Subcutaneous abdominal adipose tissue (tissue), 5 donors: ENCODE measurements at regions not wholly inside any gene's neighbourhood (a gene's known extent, or its start where the extent isn't known, plus 50 kb on each side); places are given as distances from the start of the nearest gene placed in this dataset.
A peak's percentile ranks its signal among the peaks of the same experiment; 100 is the strongest.
"Not testable (repeated sequence)": the region's sequence is repeated elsewhere in the genome, so short reads cannot be mapped to it uniquely, and the experiment has no call there.

Experiments used
- H3K27ac ChIP-seq: one replicate; pipeline ENCODE4 v1.7.0; 2013; ENCODE audit warnings: low read depth, mild to moderate bottlenecking, inconsistent platforms, low read length, moderate library complexity
- H3K27me3 ChIP-seq, 5 donors: one replicate each; pipeline ENCODE4 v1.7.0; 2013; ENCODE audit warnings: low read length in 5 of 5, inconsistent platforms in 1 of 5; ENCODE audit not compliant: control insufficient read depth in 5 of 5, insufficient read depth in 4 of 5
- H3K36me3 ChIP-seq, 5 donors: one replicate each; pipeline ENCODE4 v1.7.0; 2013; ENCODE audit warnings: low read length in 5 of 5; ENCODE audit not compliant: control insufficient read depth in 5 of 5, insufficient read depth in 5 of 5
- H3K4me1 ChIP-seq, 5 donors: one replicate each; pipeline ENCODE4 v1.7.0; 2013; ENCODE audit warnings: low read length in 5 of 5, mild to moderate bottlenecking in 3 of 5, moderate library complexity in 1 of 5; ENCODE audit not compliant: control insufficient read depth in 5 of 5, insufficient read depth in 5 of 5
- H3K4me3 ChIP-seq, 5 donors: one replicate each; pipeline ENCODE4 v1.7.0; 2013; ENCODE audit warnings: low read length in 5 of 5, low read depth in 1 of 5
- H3K9ac ChIP-seq, 5 donors: one replicate each; pipeline ENCODE4 v1.7.0; 2013; ENCODE audit warnings: low read length in 5 of 5, mild to moderate bottlenecking in 4 of 5, moderate library complexity in 3 of 5
- H3K9me3 ChIP-seq, 5 donors: one replicate each; pipeline ENCODE4 v1.7.0; 2013; ENCODE audit warnings: low read length in 5 of 5; ENCODE audit not compliant: control insufficient read depth in 5 of 5
- donor health status: healthy.
- donor health status: healthy.
- donor health status: healthy.
- donor health status: healthy.
- donor health status: healthy.

- Histone ChIP-seq H3K27me3 (peaks cover 0 to 20% (median 9%) of the 10 kb centered on the region in 5 donors), H3K9me3 (peaks cover 0 to 10% (median 2%) of the 10 kb centered on the region in 5 donors)
Observed at GRCh38 chrX:115906276-115906675, 264.3 kb upstream of the AGTR2 start.

GRCh38 chrX:115906881-115907280, 263.7 kb upstream of the AGTR2 start:
- no peak overlapping the region for H3K9ac ChIP-seq
- peaks cover 0 to 2% (median 0%) of the 10 kb centered on the region in 5 donors for H3K4me1 ChIP-seq
- peaks cover under 1 to 22% (median 13%) of the 10 kb centered on the region in 5 donors for H3K27me3 ChIP-seq
- H3K4me3 ChIP-seq = no peak overlapping the region
- H3K27ac ChIP-seq = no peak overlapping the region
- no peaks in the 10 kb centered on the region for H3K36me3 ChIP-seq
- peaks cover 0 to 10% (median 2%) of the 10 kb centered on the region in 5 donors for H3K9me3 ChIP-seq

More at GRCh38 chrX:115906276-115906675, 264.3 kb upstream of the AGTR2 start:
- no peaks in the 10 kb centered on the region for H3K36me3 ChIP-seq
- no peak overlapping the region for H3K27ac ChIP-seq
- H3K9ac ChIP-seq = no peak overlapping the region
- peaks cover 0 to 2% (median 0%) of the 10 kb centered on the region in 5 donors for H3K4me1 ChIP-seq
- no peak overlapping the region for H3K4me3 ChIP-seq

- peaks cover 0 to 2% (median 0%) of the 10 kb centered on the region in 5 donors for H3K4me1 ChIP-seq
- peaks cover 0 to 14% (median 0%) of the 10 kb centered on the region in 5 donors for H3K9me3 ChIP-seq
- no peak overlapping the region for H3K4me3 ChIP-seq
- H3K27ac ChIP-seq = no peak overlapping the region
- H3K27me3 ChIP-seq = peaks cover 3 to 21% (median 7%) of the 10 kb centered on the region in 5 donors
- H3K36me3 ChIP-seq = no peaks in the 10 kb centered on the region
- H3K9ac ChIP-seq = no peak overlapping the region
Observed at GRCh38 chrX:115909017-115909416, 261.5 kb upstream of the AGTR2 start.

GRCh38 chrX:115911967-115912366, 258.6 kb upstream of the AGTR2 start:
- Histone ChIP-seq H3K4me3 (no peak overlapping the region), H3K9me3 (peaks cover 0 to 10% (median 1%) of the 10 kb centered on the region in 5 donors), H3K9ac (no peak overlapping the region)

GRCh38 chrX:115912372-115912897, 258.1 kb upstream of the AGTR2 start:
- Histone ChIP-seq H3K4me3 (no peak overlapping the region), H3K9me3 (peaks cover 0 to 13% (median 4%) of the 10 kb centered on the region in 5 donors), H3K9ac (no peak overlapping the region), H3K36me3 (no peaks in the 10 kb centered on the region), H3K27me3 (peaks cover 3 to 9% (median 7%) of the 10 kb centered on the region in 5 donors), H3K4me1 (peaks cover 0 to 2% (median 0%) of the 10 kb centered on the region in 5 donors), H3K27ac (no peak overlapping the region)

More at GRCh38 chrX:115911967-115912366, 258.6 kb upstream of the AGTR2 start:
- H3K36me3 ChIP-seq = no peaks in the 10 kb centered on the region
- peaks cover 0 to 2% (median 0%) of the 10 kb centered on the region in 5 donors for H3K4me1 ChIP-seq
- H3K27me3 ChIP-seq = peaks cover 3 to 13% (median 7%) of the 10 kb centered on the region in 5 donors
- no peak overlapping the region for H3K27ac ChIP-seq

GRCh38 chrX:115913575-115913974, 257.0 kb upstream of the AGTR2 start:
- Histone ChIP-seq H3K4me3 (no peak overlapping the region), H3K9me3 (peaks cover 0 to 14% (median 4%) of the 10 kb centered on the region in 5 donors), H3K27me3 (peaks cover 2 to 9% (median 7%) of the 10 kb centered on the region in 5 donors), H3K9ac (no peak overlapping the region), H3K4me1 (peaks cover 0 to 2% (median 0%) of the 10 kb centered on the region in 5 donors), H3K36me3 (no peaks in the 10 kb centered on the region), H3K27ac (no peak overlapping the region)

- H3K27me3 ChIP-seq, H3K27ac ChIP-seq, H3K36me3 ChIP-seq, H3K4me1 ChIP-seq, H3K9ac ChIP-seq, H3K4me3 ChIP-seq: not testable (repeated sequence)
- peaks cover 0 to 14% (median 4%) of the 10 kb centered on the region in 5 donors for H3K9me3 ChIP-seq
Observed at GRCh38 chrX:115915625-115916024, 254.9 kb upstream of the AGTR2 start.

GRCh38 chrX:115929480-115929879, 241.1 kb upstream of the AGTR2 start:
- Histone ChIP-seq H3K36me3 (no peaks in the 10 kb centered on the region), H3K27me3 (peaks cover 0 to 2% (median 0%) of the 10 kb centered on the region in 5 donors), H3K4me3 (peak overlapping the region in 2 of 5 donors; percentile 12 to 24), H3K4me1 (no peaks in the 10 kb centered on the region), H3K27ac (no peak overlapping the region), H3K9ac (no peak overlapping the region), H3K9me3 (peaks cover 6 to 48% (median 31%) of the 10 kb centered on the region in 5 donors)

GRCh38 chrX:115936008-115936407, 234.5 kb upstream of the AGTR2 start:
- peaks cover 0 to 6% (median 4%) of the 10 kb centered on the region in 5 donors for H3K4me1 ChIP-seq
- no peak overlapping the region for H3K9ac ChIP-seq
- H3K4me3 ChIP-seq = no peak overlapping the region
- no peaks in the 10 kb centered on the region for H3K36me3 ChIP-seq
- peaks cover 3 to 18% (median 9%) of the 10 kb centered on the region in 5 donors for H3K27me3 ChIP-seq
- peaks cover 0 to 2% (median 0%) of the 10 kb centered on the region in 5 donors for H3K9me3 ChIP-seq
- no peak overlapping the region for H3K27ac ChIP-seq

- Histone ChIP-seq H3K36me3 (no peaks in the 10 kb centered on the region), H3K4me3 (no peak overlapping the region), H3K4me1 (peaks cover 0 to 7% (median 4%) of the 10 kb centered on the region in 5 donors), H3K9me3 (peaks cover 0 to 5% (median 0%) of the 10 kb centered on the region in 5 donors), H3K27me3 (peaks cover 7 to 22% (median 9%) of the 10 kb centered on the region in 5 donors), H3K9ac (no peak overlapping the region), H3K27ac (no peak overlapping the region)
Observed at GRCh38 chrX:115939070-115939469, 231.5 kb upstream of the AGTR2 start.
